GM10266 (cell line): ENCODE measurements at regions not wholly inside any gene's neighbourhood (a gene's known extent, or its start where the extent isn't known, plus 50 kb on each side); places are given as distances from the start of the nearest gene placed in this dataset.
"Not testable (repeated sequence)": the region's sequence is repeated elsewhere in the genome, so short reads cannot be mapped to it uniquely, and the experiment has no call there.

Source experiments
- DNase-seq: peaks from one replicate; pipeline ENCODE4 v3.0.0; 2012; ENCODE audit errors: extremely low spot score
- CTCF ChIP-seq: IDR thresholded peaks from 2 replicates; pipeline ENCODE4 v1.5.1; 2012; ENCODE audit warnings: mild to moderate bottlenecking, low read depth; ENCODE audit not compliant: control insufficient read depth, insufficient read depth; ENCODE audit errors: missing control alignments

- no peak for DNase-seq
- no peak for TF ChIP-seq CTCF
Measured at GRCh38 chr10:86579883-86580520, 58.4 kb upstream of the WAPL start.

GRCh38 chr10:86580521-86580891 is 58.9 kb upstream of the WAPL start:
- no peak for TF ChIP-seq CTCF
- no peak for DNase-seq

GRCh38 chr10:86583983-86584382 is 62.4 kb upstream of the WAPL start:
- TF ChIP-seq CTCF, result peak; percentile 13
- peak; percentile 46 for DNase-seq

GRCh38 chr10:86585037-86585929 is 63.7 kb upstream of the WAPL start:
- peak; percentile 94 for TF ChIP-seq CTCF
- peak; percentile 81 for DNase-seq

GRCh38 chr10:86586516-86586915 is 64.9 kb upstream of the WAPL start:
- no peak for TF ChIP-seq CTCF

GRCh38 chr10:86588781-86589180 is 65.6 kb upstream of the OPN4 start:
- not testable (repeated sequence) for DNase-seq

More at GRCh38 chr10:86586516-86586915, 64.9 kb upstream of the WAPL start:
- DNase-seq, result no peak

GRCh38 chr10:86591436-86591835 is 62.9 kb upstream of the OPN4 start:
- no peak for TF ChIP-seq CTCF
- no peak for DNase-seq
